EL (cell line): ENCODE measurements at regions not wholly inside any gene's neighbourhood (a gene's known extent, or its start where the extent isn't known, plus 50 kb on each side); places are given as distances from the start of the nearest gene placed in this dataset.
A peak's percentile ranks its signal among the peaks of the same experiment; 100 is the strongest.

Source experiments
- DNase-seq: peaks from one replicate; pipeline ENCODE4 v3.0.0-alpha.2; 2016

GRCh38 chr18:73511771-73512503 lies 635.7 kb downstream of the FBXO15 start:
- no peak for DNase-seq

GRCh38 chr18:73509460-73509859 lies 638.2 kb downstream of the FBXO15 start:
- peak; percentile 36 for DNase-seq

- no peak for DNase-seq
Measured at GRCh38 chr18:73503326-73503725, 635.5 kb upstream of the NETO1 start.

GRCh38 chr18:73487966-73488365 lies 620.2 kb upstream of the NETO1 start:
- no peak for DNase-seq

- no peak for DNase-seq
Measured at GRCh38 chr18:73485166-73485565, 617.4 kb upstream of the NETO1 start.

- no peak for DNase-seq
Measured at GRCh38 chr18:73482901-73483300, 615.1 kb upstream of the NETO1 start.

- DNase-seq = peak; percentile 47
Measured at GRCh38 chr18:73479477-73479876, 611.7 kb upstream of the NETO1 start.

- no peak for DNase-seq
Measured at GRCh38 chr18:73478191-73478590, 610.4 kb upstream of the NETO1 start.

- no peak for DNase-seq
Measured at GRCh38 chr18:73476031-73476430, 608.2 kb upstream of the NETO1 start.

GRCh38 chr18:73462092-73462491 lies 594.3 kb upstream of the NETO1 start:
- peak; percentile 61 for DNase-seq

GRCh38 chr18:73461780-73462059 lies 593.9 kb upstream of the NETO1 start:
- DNase-seq = peak; percentile 26

- no peak for DNase-seq
Measured at GRCh38 chr18:73461038-73461779, 593.4 kb upstream of the NETO1 start.

- no peak for DNase-seq
Measured at GRCh38 chr18:73458186-73458964, 590.6 kb upstream of the NETO1 start.

GRCh38 chr18:73456643-73457042 lies 588.9 kb upstream of the NETO1 start:
- no peak for DNase-seq

- DNase-seq = no peak
Measured at GRCh38 chr18:73452866-73453265, 585.1 kb upstream of the NETO1 start.

- DNase-seq = no peak
Measured at GRCh38 chr18:73446502-73446901, 578.7 kb upstream of the NETO1 start.

- DNase-seq = no peak
Measured at GRCh38 chr18:73431620-73432019, 563.8 kb upstream of the NETO1 start.

- DNase-seq = no peak
Measured at GRCh38 chr18:73421010-73421409, 553.2 kb upstream of the NETO1 start.

GRCh38 chr18:73419531-73419930 lies 551.7 kb upstream of the NETO1 start:
- DNase-seq = no peak

GRCh38 chr18:73414598-73414997 lies 546.8 kb upstream of the NETO1 start:
- DNase-seq = no peak

- DNase-seq = no peak
Measured at GRCh38 chr18:73414069-73414468, 546.3 kb upstream of the NETO1 start.

- no peak for DNase-seq
Measured at GRCh38 chr18:73409242-73409641, 541.5 kb upstream of the NETO1 start.

GRCh38 chr18:73408469-73408868 lies 540.7 kb upstream of the NETO1 start:
- no peak for DNase-seq

GRCh38 chr18:73407506-73407905 lies 539.7 kb upstream of the NETO1 start:
- DNase-seq = peak; percentile 6
